IMR-90 (cell line): ENCODE measurements at regions not wholly inside any gene's neighbourhood (a gene's known extent, or its start where the extent isn't known, plus 50 kb on each side); places are given as distances from the start of the nearest gene placed in this dataset.

Experiments used
- CEBPB ChIP-seq: IDR thresholded peaks from 2 replicates; pipeline ENCODE4 v1.6.1; 2012; ENCODE audit warnings: low read depth, low read length, improper control_type of control experiment
- CHD1 ChIP-seq: IDR thresholded peaks from 2 replicates; pipeline ENCODE4 v1.6.1; 2012; ENCODE audit warnings: low read depth, low read length, improper control_type of control experiment
- MAFK ChIP-seq: IDR thresholded peaks from 2 replicates; pipeline ENCODE4 v1.6.1; 2012; ENCODE audit warnings: low read depth, low read length, improper control_type of control experiment
- MAZ ChIP-seq: IDR thresholded peaks from 2 replicates; pipeline ENCODE4 v1.6.1; 2012; ENCODE audit warnings: low read depth, mild to moderate bottlenecking, low read length, improper control_type of control experiment, moderate library complexity, borderline replicate concordance
- MXI1 ChIP-seq: IDR thresholded peaks from 2 replicates; pipeline ENCODE4 v1.6.1; 2012; ENCODE audit warnings: low read depth, mild to moderate bottlenecking, low read length, moderate library complexity, borderline replicate concordance
- NFE2L2 ChIP-seq: fragments of 150-350 bp; IDR thresholded peaks from 2 replicates; pipeline ENCODE4 v1.6.1; 2016; ENCODE audit warnings: low read depth, mild to moderate bottlenecking, low read length
- POLR2A ChIP-seq: IDR thresholded peaks from 2 replicates; pipeline ENCODE4 v1.6.1; 2012; ENCODE audit warnings: mild to moderate bottlenecking, low read depth, low read length
- RAD21 ChIP-seq: IDR thresholded peaks from 2 replicates; pipeline ENCODE4 v1.6.1; 2012; ENCODE audit warnings: low read length, improper control_type of control experiment
- RCOR1 ChIP-seq: IDR thresholded peaks from 2 replicates; pipeline ENCODE4 v1.6.1; 2012; ENCODE audit warnings: mild to moderate bottlenecking, low read length, improper control_type of control experiment; ENCODE audit not compliant: insufficient replicate concordance
- RFX5 ChIP-seq: IDR thresholded peaks from 2 replicates; pipeline ENCODE4 v1.8.0; 2012; ENCODE audit warnings: low read depth, mild to moderate bottlenecking, low read length, moderate library complexity
- SMC3 ChIP-seq: fragments of 150-350 bp; IDR thresholded peaks from 2 replicates; pipeline ENCODE4 v1.6.1; 2016; ENCODE audit warnings: low read depth, mild to moderate bottlenecking, antibody characterized with exemption, low read length, moderate library complexity
- TF ChIP-seq, protein P1 (sequence below): conservative IDR thresholded peaks from 2 replicates; pipeline ENCODE4 v1.5.1; 2012; ENCODE audit warnings: mild to moderate bottlenecking, low read depth, low read length, improper control_type of control experiment
- TF ChIP-seq, protein P2 (sequence below): fragments of 150-350 bp; IDR thresholded peaks from 2 replicates; pipeline ENCODE4 v1.6.1; 2016; ENCODE audit warnings: low read depth, mild to moderate bottlenecking, low read length, moderate library complexity, borderline replicate concordance
- TF ChIP-seq, protein P3 (sequence below): fragments of 150-350 bp; IDR thresholded peaks from 2 replicates; pipeline ENCODE4 v1.6.1; 2017; ENCODE audit warnings: mild to moderate bottlenecking, antibody characterized with exemption, low read length, low read depth

DNA sequence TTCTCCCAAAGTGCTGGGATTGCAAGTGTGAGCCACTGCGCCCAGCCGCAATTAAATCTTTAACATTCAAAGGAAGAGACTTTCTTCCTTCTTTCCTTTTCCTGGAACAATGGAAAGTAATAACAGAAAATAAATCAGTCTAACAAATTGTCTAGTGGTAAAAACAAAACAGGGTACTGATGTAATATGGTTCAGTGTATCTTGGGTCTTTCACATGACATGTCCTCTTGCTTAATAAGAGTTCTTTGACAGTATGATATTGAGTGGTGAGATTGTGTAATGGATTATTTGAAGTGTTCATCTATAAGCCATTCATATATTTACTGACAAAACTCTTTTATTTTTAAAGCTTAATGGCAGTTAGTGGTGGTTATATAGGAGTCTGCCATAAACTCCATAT, 256.6 kb downstream of the SPRY1 start:
- no peak for TF ChIP-seq CEBPB
- TF ChIP-seq, protein P1, sequence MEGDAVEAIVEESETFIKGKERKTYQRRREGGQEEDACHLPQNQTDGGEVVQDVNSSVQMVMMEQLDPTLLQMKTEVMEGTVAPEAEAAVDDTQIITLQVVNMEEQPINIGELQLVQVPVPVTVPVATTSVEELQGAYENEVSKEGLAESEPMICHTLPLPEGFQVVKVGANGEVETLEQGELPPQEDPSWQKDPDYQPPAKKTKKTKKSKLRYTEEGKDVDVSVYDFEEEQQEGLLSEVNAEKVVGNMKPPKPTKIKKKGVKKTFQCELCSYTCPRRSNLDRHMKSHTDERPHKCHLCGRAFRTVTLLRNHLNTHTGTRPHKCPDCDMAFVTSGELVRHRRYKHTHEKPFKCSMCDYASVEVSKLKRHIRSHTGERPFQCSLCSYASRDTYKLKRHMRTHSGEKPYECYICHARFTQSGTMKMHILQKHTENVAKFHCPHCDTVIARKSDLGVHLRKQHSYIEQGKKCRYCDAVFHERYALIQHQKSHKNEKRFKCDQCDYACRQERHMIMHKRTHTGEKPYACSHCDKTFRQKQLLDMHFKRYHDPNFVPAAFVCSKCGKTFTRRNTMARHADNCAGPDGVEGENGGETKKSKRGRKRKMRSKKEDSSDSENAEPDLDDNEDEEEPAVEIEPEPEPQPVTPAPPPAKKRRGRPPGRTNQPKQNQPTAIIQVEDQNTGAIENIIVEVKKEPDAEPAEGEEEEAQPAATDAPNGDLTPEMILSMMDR: no peak
- no peak for TF ChIP-seq NFE2L2
- TF ChIP-seq POLR2A: no peak
- no peak for TF ChIP-seq RFX5
- TF ChIP-seq, protein P2, sequence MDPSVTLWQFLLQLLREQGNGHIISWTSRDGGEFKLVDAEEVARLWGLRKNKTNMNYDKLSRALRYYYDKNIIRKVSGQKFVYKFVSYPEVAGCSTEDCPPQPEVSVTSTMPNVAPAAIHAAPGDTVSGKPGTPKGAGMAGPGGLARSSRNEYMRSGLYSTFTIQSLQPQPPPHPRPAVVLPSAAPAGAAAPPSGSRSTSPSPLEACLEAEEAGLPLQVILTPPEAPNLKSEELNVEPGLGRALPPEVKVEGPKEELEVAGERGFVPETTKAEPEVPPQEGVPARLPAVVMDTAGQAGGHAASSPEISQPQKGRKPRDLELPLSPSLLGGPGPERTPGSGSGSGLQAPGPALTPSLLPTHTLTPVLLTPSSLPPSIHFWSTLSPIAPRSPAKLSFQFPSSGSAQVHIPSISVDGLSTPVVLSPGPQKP: no peak
- TF ChIP-seq RCOR1: no peak
- TF ChIP-seq MAFK: no peak
- TF ChIP-seq SMC3: no peak
- TF ChIP-seq CHD1: no peak
- TF ChIP-seq, protein P3, sequence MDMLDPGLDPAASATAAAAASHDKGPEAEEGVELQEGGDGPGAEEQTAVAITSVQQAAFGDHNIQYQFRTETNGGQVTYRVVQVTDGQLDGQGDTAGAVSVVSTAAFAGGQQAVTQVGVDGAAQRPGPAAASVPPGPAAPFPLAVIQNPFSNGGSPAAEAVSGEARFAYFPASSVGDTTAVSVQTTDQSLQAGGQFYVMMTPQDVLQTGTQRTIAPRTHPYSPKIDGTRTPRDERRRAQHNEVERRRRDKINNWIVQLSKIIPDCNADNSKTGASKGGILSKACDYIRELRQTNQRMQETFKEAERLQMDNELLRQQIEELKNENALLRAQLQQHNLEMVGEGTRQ: no peak
- TF ChIP-seq RAD21: no peak
- no peak for TF ChIP-seq MXI1
- no peak for TF ChIP-seq MAZ
